Psoas muscle (tissue), 7 donors: ENCODE measurements at regions not wholly inside any gene's neighbourhood (a gene's known extent, or its start where the extent isn't known, plus 50 kb on each side); places are given as distances from the start of the nearest gene placed in this dataset.

Experiments
- ATAC-seq, 4 donors: fragments of 200-7000 bp; cut with Tn5 transposase; one replicate each; pipeline ENCODE4 v1.9.1; 2020; ENCODE audit warnings: moderate library complexity in 3 of 4, mild to moderate bottlenecking in 2 of 4
- DNase-seq, 2 donors: peaks; one replicate each; pipeline ENCODE4 v3.0.0-alpha.2; 2020
- H3K27ac ChIP-seq: fragments of 200-600 bp; one replicate; pipeline ENCODE4 v1.8.0; 2022
- H3K27me3 ChIP-seq, 3 donors: fragments of 200-600 bp in 1 of 3; one replicate each; pipeline versions ENCODE4 v1.6.1 to v1.8.0; 2013 to 2022; ENCODE audit warnings: low read length in 2 of 3, mild to moderate bottlenecking in 2 of 3, moderate library complexity in 1 of 3; ENCODE audit not compliant: insufficient read depth in 3 of 3
- H3K36me3 ChIP-seq, 2 donors: fragments of 200-600 bp in 1 of 2; one replicate each; pipeline versions ENCODE4 v1.6.1 to v1.8.0; 2013 to 2022; ENCODE audit warnings: low read depth in 1 of 2, mild to moderate bottlenecking in 1 of 2, moderate library complexity in 1 of 2; ENCODE audit not compliant: insufficient read depth in 1 of 2
- H3K4me1 ChIP-seq: fragments of 200-600 bp; one replicate; pipeline ENCODE4 v1.8.0; 2022
- H3K4me3 ChIP-seq: fragments of 200-600 bp; one replicate; pipeline ENCODE4 v1.8.0; 2022; ENCODE audit warnings: mild to moderate bottlenecking
- H3K9me3 ChIP-seq: fragments of 200-600 bp; one replicate; pipeline ENCODE4 v1.8.0; 2022
- WGBS, 3 donors: extraction: QIAGEN DNeasy Blood & Tissue Kit; methylation state at CpG; one replicate each; pipeline versions ENCODE4 v1.1.6 to v1.1.7; 2013; 5-methylcytosine and 5-hydroxymethylcytosine counted together
- intact Hi-C, 2 donors: fragments of 100-400 bp; cut with DNase I; formaldehyde crosslinking; loops; one replicate each; pipeline versions ENCODE4 v1.11.0 to v1.14.2; 2022
- TF ChIP-seq, protein P1 (sequence below): fragments of 200-600 bp; IDR thresholded peaks from one replicate; pipeline ENCODE4 v1.8.0; 2022; ENCODE audit warnings: antibody characterized with exemption
- donor health status: healthy with polysubstance abuse.
- donor health status: DM: no; HTN: no; CAD: no; lungs with moderate emphysema.
- donor health status: Bipolar disorder and iron deficiency.
- donor health status: healthy.
- donor health status: DM: yes; HTN: yes; CAD: no.
- donor health status: DM: no; HTN: no; CAD: no.
- donor health status: DM: yes; HTN: yes; CAD: no.

GRCh38 chr10:83555264-83555663 lies 584.0 kb upstream of the GHITM start:
- H3K4me3 ChIP-seq, result no peak overlapping the region
- no peaks in the 10 kb centered on the region for H3K4me1 ChIP-seq
- no peak overlapping the region for H3K27ac ChIP-seq
- H3K9me3 ChIP-seq, result no peaks in the 10 kb centered on the region
- H3K27me3 ChIP-seq, result no peaks in the 10 kb centered on the region
- intact Hi-C loops, result no loop called here
- no peaks in the 10 kb centered on the region for H3K36me3 ChIP-seq
- TF ChIP-seq, protein P1, sequence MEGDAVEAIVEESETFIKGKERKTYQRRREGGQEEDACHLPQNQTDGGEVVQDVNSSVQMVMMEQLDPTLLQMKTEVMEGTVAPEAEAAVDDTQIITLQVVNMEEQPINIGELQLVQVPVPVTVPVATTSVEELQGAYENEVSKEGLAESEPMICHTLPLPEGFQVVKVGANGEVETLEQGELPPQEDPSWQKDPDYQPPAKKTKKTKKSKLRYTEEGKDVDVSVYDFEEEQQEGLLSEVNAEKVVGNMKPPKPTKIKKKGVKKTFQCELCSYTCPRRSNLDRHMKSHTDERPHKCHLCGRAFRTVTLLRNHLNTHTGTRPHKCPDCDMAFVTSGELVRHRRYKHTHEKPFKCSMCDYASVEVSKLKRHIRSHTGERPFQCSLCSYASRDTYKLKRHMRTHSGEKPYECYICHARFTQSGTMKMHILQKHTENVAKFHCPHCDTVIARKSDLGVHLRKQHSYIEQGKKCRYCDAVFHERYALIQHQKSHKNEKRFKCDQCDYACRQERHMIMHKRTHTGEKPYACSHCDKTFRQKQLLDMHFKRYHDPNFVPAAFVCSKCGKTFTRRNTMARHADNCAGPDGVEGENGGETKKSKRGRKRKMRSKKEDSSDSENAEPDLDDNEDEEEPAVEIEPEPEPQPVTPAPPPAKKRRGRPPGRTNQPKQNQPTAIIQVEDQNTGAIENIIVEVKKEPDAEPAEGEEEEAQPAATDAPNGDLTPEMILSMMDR, result no peak
- DNase-seq (no peak), ATAC-seq (no peak)

- DNase-seq, result no peak
- no peak overlapping the region for H3K4me3 ChIP-seq
- WGBS, 3 donors, result 95 to 98% (median 96%) methylated on average over 3 of the region's 3 CpGs
- no peaks in the 10 kb centered on the region for H3K4me1 ChIP-seq
- H3K9me3 ChIP-seq, result no peaks in the 10 kb centered on the region
- ATAC-seq, result no peak
- intact Hi-C loops, result no loop called here
- TF ChIP-seq, protein P1, result no peak
- no peaks in the 10 kb centered on the region for H3K36me3 ChIP-seq
- H3K27ac ChIP-seq, result no peak overlapping the region
- no peaks in the 10 kb centered on the region for H3K27me3 ChIP-seq
These were observed 576.9 kb upstream of the GHITM start for GRCh38 chr10:83562381-83562780.

GRCh38 chr10:83564889-83565588 lies 574.3 kb upstream of the GHITM start:
- no peaks in the 10 kb centered on the region for H3K9me3 ChIP-seq
- intact Hi-C loops, result no loop called here
- H3K4me1 ChIP-seq, result no peaks in the 10 kb centered on the region
- WGBS, 3 donors, result 93 to 97% (median 97%) methylated on average over 32 of the region's 32 CpGs
- ATAC-seq (no peak), DNase-seq (no peak)
- H3K4me3 ChIP-seq, result no peak overlapping the region
- H3K27ac ChIP-seq, result no peak overlapping the region
- H3K36me3 ChIP-seq, result no peaks in the 10 kb centered on the region
- H3K27me3 ChIP-seq, result no peaks in the 10 kb centered on the region
- TF ChIP-seq, protein P1, result no peak

GRCh38 chr10:83572036-83572435 lies 567.3 kb upstream of the GHITM start:
- DNase-seq, result no peak
- Histone ChIP-seq H3K27me3 (no peaks in the 10 kb centered on the region), H3K4me1 (no peaks in the 10 kb centered on the region), H3K27ac (no peak overlapping the region), H3K36me3 (no peaks in the 10 kb centered on the region), H3K9me3 (no peaks in the 10 kb centered on the region), H3K4me3 (no peak overlapping the region)
- no peak for ATAC-seq
- 86 to 91% (median 91%) methylated on average over 1 of the region's 1 CpG for WGBS, 3 donors
- TF ChIP-seq, protein P1, result no peak
- intact Hi-C loops, result no loop called here

GRCh38 chr10:83574770-83575169 lies 564.5 kb upstream of the GHITM start:
- intact Hi-C loops, result no loop called here

More at GRCh38 chr10:83574770-83575169, 564.5 kb upstream of the GHITM start:
- H3K9me3 ChIP-seq, result no peaks in the 10 kb centered on the region
- ATAC-seq (no peak), DNase-seq (no peak)
- no peak overlapping the region for H3K27ac ChIP-seq
- H3K27me3 ChIP-seq, result no peaks in the 10 kb centered on the region
- TF ChIP-seq, protein P1, result no peak
- 43 to 58% (median 56%) methylated on average over 1 of the region's 1 CpG for WGBS, 3 donors
- H3K4me1 ChIP-seq, result no peaks in the 10 kb centered on the region
- H3K4me3 ChIP-seq, result no peak overlapping the region
- H3K36me3 ChIP-seq, result no peaks in the 10 kb centered on the region
